ENCODE measurements at regions not wholly inside any gene's neighbourhood (a gene's known extent, or its start where the extent isn't known, plus 50 kb on each side); places are given as distances from the start of the nearest gene placed in this dataset.

GRCh38 chr13:105159841-105160240 is 1375.6 kb downstream of the EFNB2 start:
- TF ChIP-seq CTCF (IDR thresholded peaks at IDR 0.05; ENCODE audit: low read depth, low read length): no peak
- no peak for TF ChIP-seq EZH2phosphoT487 (IDR thresholded peaks at IDR 0.05; ENCODE audit: low read depth)

Measured in OCI-LY3 (cell line).